22Rv1 (cell line): ENCODE measurements at regions not wholly inside any gene's neighbourhood (a gene's known extent, or its start where the extent isn't known, plus 50 kb on each side); places are given as distances from the start of the nearest gene placed in this dataset.

Experiments
- ZFX ChIP-seq: fragments of 450-650 bp; IDR thresholded peaks from 2 replicates; pipeline ENCODE4 v1.6.1; 2017; ENCODE audit warnings: antibody characterized with exemption, borderline replicate concordance
- TF ChIP-seq, protein P1 (sequence below): fragments of 450-650 bp; IDR thresholded peaks from 2 replicates; pipeline ENCODE4 v1.5.1; 2017; ENCODE audit warnings: mild to moderate bottlenecking

DNA sequence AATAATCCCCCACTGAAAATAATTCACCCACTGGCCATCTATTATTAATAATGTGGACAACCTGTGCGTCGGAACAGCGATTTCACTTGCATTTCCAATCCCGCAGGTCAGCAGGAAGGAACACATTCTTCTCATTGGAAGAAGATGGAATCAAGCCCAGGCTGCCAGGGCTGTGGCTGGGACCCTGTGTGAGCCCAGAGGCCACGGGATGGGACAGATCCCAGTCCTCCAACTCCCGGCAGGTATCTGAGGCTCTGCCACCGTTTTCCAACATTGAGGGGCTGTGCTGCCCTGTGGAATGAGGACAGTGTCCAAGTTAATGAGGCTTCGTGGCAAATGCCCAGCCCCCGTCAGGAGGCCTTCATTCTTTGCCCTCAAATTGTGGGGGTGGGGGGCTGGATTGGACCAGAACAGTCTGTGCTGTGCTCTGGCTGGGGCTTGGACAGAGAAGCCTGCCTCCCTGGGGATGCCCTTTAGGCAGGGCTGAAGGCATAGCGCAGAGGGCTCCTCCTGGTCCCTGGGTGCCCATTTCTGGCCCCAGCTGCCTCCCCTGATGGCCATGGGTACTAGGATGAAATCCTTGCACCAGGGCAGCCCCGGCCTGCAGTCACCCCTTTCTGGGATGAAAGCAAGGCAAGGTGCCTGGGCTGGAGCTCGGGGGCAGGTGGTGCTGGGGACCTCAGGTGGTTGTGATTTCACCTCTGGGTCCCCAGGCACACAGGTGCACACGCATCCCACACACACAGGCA lies 195.0 kb upstream of the PPP1R26 start:
- TF ChIP-seq, protein P1, sequence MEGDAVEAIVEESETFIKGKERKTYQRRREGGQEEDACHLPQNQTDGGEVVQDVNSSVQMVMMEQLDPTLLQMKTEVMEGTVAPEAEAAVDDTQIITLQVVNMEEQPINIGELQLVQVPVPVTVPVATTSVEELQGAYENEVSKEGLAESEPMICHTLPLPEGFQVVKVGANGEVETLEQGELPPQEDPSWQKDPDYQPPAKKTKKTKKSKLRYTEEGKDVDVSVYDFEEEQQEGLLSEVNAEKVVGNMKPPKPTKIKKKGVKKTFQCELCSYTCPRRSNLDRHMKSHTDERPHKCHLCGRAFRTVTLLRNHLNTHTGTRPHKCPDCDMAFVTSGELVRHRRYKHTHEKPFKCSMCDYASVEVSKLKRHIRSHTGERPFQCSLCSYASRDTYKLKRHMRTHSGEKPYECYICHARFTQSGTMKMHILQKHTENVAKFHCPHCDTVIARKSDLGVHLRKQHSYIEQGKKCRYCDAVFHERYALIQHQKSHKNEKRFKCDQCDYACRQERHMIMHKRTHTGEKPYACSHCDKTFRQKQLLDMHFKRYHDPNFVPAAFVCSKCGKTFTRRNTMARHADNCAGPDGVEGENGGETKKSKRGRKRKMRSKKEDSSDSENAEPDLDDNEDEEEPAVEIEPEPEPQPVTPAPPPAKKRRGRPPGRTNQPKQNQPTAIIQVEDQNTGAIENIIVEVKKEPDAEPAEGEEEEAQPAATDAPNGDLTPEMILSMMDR, result no peak
- TF ChIP-seq ZFX, result no peak
